GM21825 (cell line): ENCODE measurements at regions not wholly inside any gene's neighbourhood (a gene's known extent, or its start where the extent isn't known, plus 50 kb on each side); places are given as distances from the start of the nearest gene placed in this dataset.

Source experiments
- ATAC-seq: cut with Tn5 transposase; IDR thresholded peaks from one replicate; pipeline ENCODE4 v1.9.1; 2021; ENCODE audit warnings: mild to moderate bottlenecking, moderate library complexity; ENCODE audit not compliant: unreplicated experiment

GRCh38 chr18:46373791-46374190, 269.6 kb downstream of the HAUS1 start:
- no peak for ATAC-seq

GRCh38 chr18:46374850-46375249, 270.7 kb downstream of the HAUS1 start:
- no peak for ATAC-seq

GRCh38 chr18:46377557-46377956, 273.4 kb downstream of the HAUS1 start:
- no peak for ATAC-seq

GRCh38 chr18:46378126-46378863, 274.1 kb downstream of the HAUS1 start:
- no peak for ATAC-seq

GRCh38 chr18:46378864-46379207, 274.7 kb downstream of the HAUS1 start:
- ATAC-seq = no peak

- no peak for ATAC-seq
Observed at GRCh38 chr18:46379323-46379950, 275.3 kb downstream of the HAUS1 start.

- no peak for ATAC-seq
Observed at GRCh38 chr18:46385124-46385523, 271.9 kb downstream of the LOXHD1 start.

- no peak for ATAC-seq
Observed at GRCh38 chr18:46386788-46387187, 270.2 kb downstream of the LOXHD1 start.

- ATAC-seq = no peak
Observed at GRCh38 chr18:46387441-46388131, 269.4 kb downstream of the LOXHD1 start.

GRCh38 chr18:46388286-46388685, 268.7 kb downstream of the LOXHD1 start:
- no peak for ATAC-seq

GRCh38 chr18:46392576-46392975, 264.4 kb downstream of the LOXHD1 start:
- ATAC-seq = no peak

- no peak for ATAC-seq
Observed at GRCh38 chr18:46393230-46393629, 263.8 kb downstream of the LOXHD1 start.

GRCh38 chr18:46393961-46394360, 263.1 kb downstream of the LOXHD1 start:
- ATAC-seq = no peak

- no peak for ATAC-seq
Observed at GRCh38 chr18:46395795-46396194, 261.2 kb downstream of the LOXHD1 start.

GRCh38 chr18:46397174-46397573, 259.8 kb downstream of the LOXHD1 start:
- ATAC-seq = no peak

- ATAC-seq = no peak
Observed at GRCh38 chr18:46398005-46398404, 259.0 kb downstream of the LOXHD1 start.

- ATAC-seq = no peak
Observed at GRCh38 chr18:46398625-46399024, 258.4 kb downstream of the LOXHD1 start.

- no peak for ATAC-seq
Observed at GRCh38 chr18:46399303-46399702, 257.7 kb downstream of the LOXHD1 start.

GRCh38 chr18:46400449-46400848, 256.6 kb downstream of the LOXHD1 start:
- ATAC-seq = no peak

GRCh38 chr18:46401486-46402070, 255.4 kb downstream of the LOXHD1 start:
- no peak for ATAC-seq

GRCh38 chr18:46402396-46402795, 254.6 kb downstream of the LOXHD1 start:
- no peak for ATAC-seq

- no peak for ATAC-seq
Observed at GRCh38 chr18:46402945-46403344, 254.1 kb downstream of the LOXHD1 start.
